CD4-positive, alpha-beta T cell treated with Interleukin-1 beta for 1 hour (primary cell): ENCODE measurements at regions not wholly inside any gene's neighbourhood (a gene's known extent, or its start where the extent isn't known, plus 50 kb on each side); places are given as distances from the start of the nearest gene placed in this dataset.
"Not testable (repeated sequence)": the region's sequence is repeated elsewhere in the genome, so short reads cannot be mapped to it uniquely, and the experiment has no call there.

Source experiments
- DNase-seq, 2 donors: peaks; one replicate each; pipeline ENCODE4 v3.0.0-alpha.2; 2020 to 2022

- DNase-seq: no peak
Observed at GRCh38 chr7:118843456-118843855, 619.0 kb downstream of the ANKRD7 start.

GRCh38 chr7:118844748-118845147 is 620.2 kb downstream of the ANKRD7 start:
- DNase-seq: no peak

GRCh38 chr7:118845791-118846190 is 621.3 kb downstream of the ANKRD7 start:
- no peak for DNase-seq

GRCh38 chr7:118846977-118847376 is 622.5 kb downstream of the ANKRD7 start:
- DNase-seq: no peak

- no peak for DNase-seq
Observed at GRCh38 chr7:118855290-118855689, 630.8 kb downstream of the ANKRD7 start.

GRCh38 chr7:118858651-118859149 is 634.2 kb downstream of the ANKRD7 start:
- peak in 1 of 2 donors; percentile 19 for DNase-seq

- DNase-seq: no peak
Observed at GRCh38 chr7:118861581-118861980, 637.1 kb downstream of the ANKRD7 start.

GRCh38 chr7:118862740-118863139 is 638.2 kb downstream of the ANKRD7 start:
- no peak for DNase-seq

GRCh38 chr7:118863966-118864365 is 639.5 kb downstream of the ANKRD7 start:
- DNase-seq: no peak

GRCh38 chr7:118867860-118868259 is 643.4 kb downstream of the ANKRD7 start:
- no peak for DNase-seq

- not testable (repeated sequence) for DNase-seq
Observed at GRCh38 chr7:118869141-118869540, 644.6 kb downstream of the ANKRD7 start.

- DNase-seq: no peak
Observed at GRCh38 chr7:118870187-118870586, 645.7 kb downstream of the ANKRD7 start.

- no peak for DNase-seq
Observed at GRCh38 chr7:118872568-118872967, 648.1 kb downstream of the ANKRD7 start.

- DNase-seq: no peak
Observed at GRCh38 chr7:118877187-118877586, 652.7 kb downstream of the ANKRD7 start.

GRCh38 chr7:118878336-118878735 is 653.8 kb downstream of the ANKRD7 start:
- no peak for DNase-seq

GRCh38 chr7:118898284-118898683 is 673.8 kb downstream of the ANKRD7 start:
- DNase-seq: no peak

GRCh38 chr7:118902600-118902999 is 678.1 kb downstream of the ANKRD7 start:
- no peak for DNase-seq

GRCh38 chr7:118907911-118908527 is 683.5 kb downstream of the ANKRD7 start:
- no peak for DNase-seq

- not testable (repeated sequence) for DNase-seq
Observed at GRCh38 chr7:118916120-118916519, 691.6 kb downstream of the ANKRD7 start.

GRCh38 chr7:118918556-118918955 is 694.1 kb downstream of the ANKRD7 start:
- no peak for DNase-seq

- no peak for DNase-seq
Observed at GRCh38 chr7:118938845-118939244, 714.3 kb downstream of the ANKRD7 start.

GRCh38 chr7:118944271-118944670 is 719.8 kb downstream of the ANKRD7 start:
- no peak for DNase-seq

- no peak for DNase-seq
Observed at GRCh38 chr7:118945911-118946682, 721.6 kb downstream of the ANKRD7 start.

GRCh38 chr7:118948508-118948907 is 724.0 kb downstream of the ANKRD7 start:
- DNase-seq: no peak
